Lower lobe of right lung (tissue), 2 donors: ENCODE measurements at regions not wholly inside any gene's neighbourhood (a gene's known extent, or its start where the extent isn't known, plus 50 kb on each side); places are given as distances from the start of the nearest gene placed in this dataset.
"Not testable (repeated sequence)": the region's sequence is repeated elsewhere in the genome, so short reads cannot be mapped to it uniquely, and the experiment has no call there.

Experiments used
- ATAC-seq, 2 donors: fragments of 200-7000 bp; cut with Tn5 transposase; one replicate each; pipeline ENCODE4 v1.9.1; 2020 to 2022; ENCODE audit warnings: mild to moderate bottlenecking in 2 of 2, moderate library complexity in 2 of 2
- DNase-seq: peaks from one replicate; pipeline ENCODE4 v3.0.0-alpha.2; 2020
- H3K27ac ChIP-seq: fragments of 200-600 bp; one replicate; pipeline ENCODE4 v1.8.0; 2022
- H3K27me3 ChIP-seq: fragments of 200-600 bp; one replicate; pipeline ENCODE4 v1.8.0; 2022; ENCODE audit warnings: low read depth
- H3K36me3 ChIP-seq: fragments of 200-600 bp; one replicate; pipeline ENCODE4 v1.8.0; 2022; ENCODE audit warnings: mild to moderate bottlenecking
- H3K4me1 ChIP-seq: fragments of 200-600 bp; one replicate; pipeline ENCODE4 v1.8.0; 2022
- H3K4me3 ChIP-seq: fragments of 200-600 bp; one replicate; pipeline ENCODE4 v1.8.0; 2022; ENCODE audit warnings: mild to moderate bottlenecking
- H3K9me3 ChIP-seq: fragments of 200-600 bp; one replicate; pipeline ENCODE4 v1.8.0; 2022
- intact Hi-C: fragments of 100-400 bp; cut with DNase I; formaldehyde crosslinking; loops from one replicate; pipeline ENCODE4 v1.11.0; 2022
- TF ChIP-seq, protein P1 (sequence below): fragments of 200-600 bp; IDR thresholded peaks from one replicate; pipeline ENCODE4 v1.8.0; 2022; ENCODE audit warnings: antibody characterized with exemption, mild to moderate bottlenecking
- donor health status: DM: no; HTN: yes; CAD: no; lungs with severe emphysema.

GRCh38 chr9:105004466-105005090 lies 76.6 kb upstream of the ABCA1 start:
- no peak for ATAC-seq
- no peak for DNase-seq
- H3K4me1 ChIP-seq, result peaks cover 23% of the 10 kb centered on the region
- no peaks in the 10 kb centered on the region for H3K36me3 ChIP-seq
- H3K27me3 ChIP-seq, result no peaks in the 10 kb centered on the region
- TF ChIP-seq, protein P1, sequence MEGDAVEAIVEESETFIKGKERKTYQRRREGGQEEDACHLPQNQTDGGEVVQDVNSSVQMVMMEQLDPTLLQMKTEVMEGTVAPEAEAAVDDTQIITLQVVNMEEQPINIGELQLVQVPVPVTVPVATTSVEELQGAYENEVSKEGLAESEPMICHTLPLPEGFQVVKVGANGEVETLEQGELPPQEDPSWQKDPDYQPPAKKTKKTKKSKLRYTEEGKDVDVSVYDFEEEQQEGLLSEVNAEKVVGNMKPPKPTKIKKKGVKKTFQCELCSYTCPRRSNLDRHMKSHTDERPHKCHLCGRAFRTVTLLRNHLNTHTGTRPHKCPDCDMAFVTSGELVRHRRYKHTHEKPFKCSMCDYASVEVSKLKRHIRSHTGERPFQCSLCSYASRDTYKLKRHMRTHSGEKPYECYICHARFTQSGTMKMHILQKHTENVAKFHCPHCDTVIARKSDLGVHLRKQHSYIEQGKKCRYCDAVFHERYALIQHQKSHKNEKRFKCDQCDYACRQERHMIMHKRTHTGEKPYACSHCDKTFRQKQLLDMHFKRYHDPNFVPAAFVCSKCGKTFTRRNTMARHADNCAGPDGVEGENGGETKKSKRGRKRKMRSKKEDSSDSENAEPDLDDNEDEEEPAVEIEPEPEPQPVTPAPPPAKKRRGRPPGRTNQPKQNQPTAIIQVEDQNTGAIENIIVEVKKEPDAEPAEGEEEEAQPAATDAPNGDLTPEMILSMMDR, result no peak
- no peak overlapping the region for H3K4me3 ChIP-seq
- no peaks in the 10 kb centered on the region for H3K9me3 ChIP-seq
- H3K27ac ChIP-seq, result no peak overlapping the region
- intact Hi-C loops, result no loop called here

GRCh38 chr9:105005186-105005585 lies 77.2 kb upstream of the ABCA1 start:
- ATAC-seq (no peak), DNase-seq (no peak)
- Histone ChIP-seq H3K4me1 (peaks cover 23% of the 10 kb centered on the region), H3K36me3 (no peaks in the 10 kb centered on the region), H3K27me3 (no peaks in the 10 kb centered on the region), H3K4me3 (no peak overlapping the region), H3K27ac (no peak overlapping the region), H3K9me3 (no peaks in the 10 kb centered on the region)
- TF ChIP-seq, protein P1, result no peak
- intact Hi-C loops, result no loop called here

DNA sequence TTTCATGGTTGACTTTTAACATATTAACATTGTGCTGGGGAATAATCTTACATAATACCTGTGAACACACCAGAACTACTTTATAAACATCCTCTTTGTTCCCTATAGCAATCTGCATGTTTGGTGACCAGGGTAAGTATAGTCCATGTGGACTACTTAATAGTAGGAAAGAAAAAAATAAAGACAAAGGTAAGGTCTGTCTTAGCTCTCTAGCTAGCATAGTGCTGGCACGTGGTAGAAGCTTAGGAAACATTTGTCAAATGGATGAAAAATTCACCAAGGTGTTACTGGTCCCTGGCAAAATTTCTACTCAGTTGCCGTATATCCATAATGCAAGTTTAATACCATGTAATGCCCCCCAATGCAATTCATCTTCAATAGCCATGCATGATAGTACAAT lies 78.6 kb upstream of the ABCA1 start:
- Histone ChIP-seq H3K4me3 (no peak overlapping the region), H3K36me3 (no peaks in the 10 kb centered on the region), H3K27ac (peak overlapping the region; percentile 47), H3K27me3 (no peaks in the 10 kb centered on the region), H3K9me3 (no peaks in the 10 kb centered on the region), H3K4me1 (peaks cover 23% of the 10 kb centered on the region)
- DNase-seq, result no peak
- TF ChIP-seq, protein P1, result no peak
- no peak for ATAC-seq
- intact Hi-C loops, result no loop called here

DNA sequence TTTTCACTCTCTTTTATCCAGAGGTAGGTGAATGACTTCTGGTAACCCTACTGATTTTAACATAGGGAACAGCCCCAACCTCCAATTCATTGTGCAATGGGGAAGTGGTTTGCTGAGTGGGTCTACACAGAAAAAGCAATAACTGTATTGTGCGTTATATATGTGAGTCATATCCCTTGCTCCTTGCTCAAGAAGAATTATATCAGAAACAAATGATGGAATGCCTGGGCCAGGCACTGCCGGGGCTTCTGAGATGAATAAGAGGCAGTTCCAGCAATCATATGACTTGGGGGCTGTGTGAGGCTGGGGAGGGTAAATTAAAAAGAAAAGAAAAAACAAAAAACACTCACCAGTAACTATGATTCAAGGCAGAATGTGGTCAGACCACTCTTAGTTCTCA lies 79.2 kb upstream of the ABCA1 start:
- ATAC-seq (peak; percentile 86 to 94), DNase-seq (peak; percentile 55)
- Histone ChIP-seq H3K36me3 (no peaks in the 10 kb centered on the region), H3K4me3 (no peak overlapping the region), H3K27ac (peak overlapping the region; percentile 47), H3K27me3 (no peaks in the 10 kb centered on the region), H3K4me1 (peaks cover 23% of the 10 kb centered on the region), H3K9me3 (no peaks in the 10 kb centered on the region)
- TF ChIP-seq, protein P1, result no peak
- intact Hi-C loops, result no loop called here

DNA sequence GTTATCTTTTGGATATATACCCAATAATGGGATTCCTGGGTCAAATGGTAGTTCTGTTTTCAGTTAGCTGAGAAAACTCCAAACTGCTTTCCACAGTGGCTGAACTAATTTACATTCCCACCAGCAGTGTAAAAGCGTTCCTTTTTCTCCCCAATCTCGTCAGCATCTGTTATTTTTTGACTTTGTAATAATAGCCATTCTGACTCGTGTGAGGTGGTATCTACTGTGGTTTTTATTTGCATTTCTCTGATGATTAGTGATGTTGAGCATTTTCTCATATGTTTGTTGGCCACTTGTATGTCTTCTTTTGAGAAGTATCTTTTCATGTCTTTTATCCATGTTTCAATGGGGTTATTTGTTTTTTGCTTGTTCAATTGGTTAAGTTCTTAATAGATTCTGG lies 82.1 kb upstream of the ABCA1 start:
- H3K4me3 ChIP-seq, H3K27ac ChIP-seq, H3K9me3 ChIP-seq, H3K27me3 ChIP-seq, H3K36me3 ChIP-seq, intact Hi-C loops, DNase-seq, ATAC-seq: not testable (repeated sequence)
- peaks cover 18% of the 10 kb centered on the region for H3K4me1 ChIP-seq

DNA sequence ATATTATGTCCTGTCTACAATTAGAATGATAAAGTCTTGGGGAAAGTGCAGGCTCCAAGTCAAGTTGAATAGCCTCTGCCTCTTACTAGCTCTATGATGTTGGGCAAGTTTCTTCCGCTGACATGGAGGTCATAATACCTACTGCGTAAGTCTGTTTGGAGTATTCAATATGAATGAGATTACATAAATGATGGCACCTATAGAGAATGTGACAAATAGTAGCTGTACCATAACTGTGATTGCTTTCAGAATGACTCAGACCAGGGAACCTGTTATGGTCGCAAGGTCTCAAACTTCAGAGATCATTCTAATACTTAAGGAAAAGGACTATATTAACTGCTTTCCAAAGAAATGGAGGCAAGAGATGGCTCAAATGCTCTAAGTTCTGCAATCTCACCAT lies 94.0 kb upstream of the ABCA1 start:
- no peaks in the 10 kb centered on the region for H3K4me1 ChIP-seq
- intact Hi-C loops, result no loop called here
- no peak overlapping the region for H3K27ac ChIP-seq
- no peak for DNase-seq
- no peaks in the 10 kb centered on the region for H3K9me3 ChIP-seq
- no peaks in the 10 kb centered on the region for H3K36me3 ChIP-seq
- TF ChIP-seq, protein P1, result no peak
- no peaks in the 10 kb centered on the region for H3K27me3 ChIP-seq
- no peak overlapping the region for H3K4me3 ChIP-seq
- ATAC-seq, result no peak

DNA sequence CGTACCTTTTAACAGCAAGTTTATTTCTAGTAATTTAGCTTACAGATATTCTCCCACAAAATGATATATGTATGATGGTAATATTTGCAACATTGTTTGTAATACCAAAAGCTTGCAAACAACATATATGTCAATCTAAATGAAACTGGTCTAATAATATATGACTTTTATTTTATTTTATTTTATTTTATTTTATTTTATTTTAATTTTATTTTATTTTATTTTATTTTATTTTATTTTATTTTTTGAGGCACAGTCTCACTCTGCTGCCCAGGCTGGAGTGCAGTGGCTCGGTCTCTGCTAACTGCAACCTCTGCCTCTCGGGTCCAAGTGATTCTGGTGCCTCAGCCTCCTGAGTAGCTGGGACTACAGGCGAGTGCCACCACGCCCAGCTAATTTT lies 94.6 kb upstream of the ABCA1 start:
- H3K27me3 ChIP-seq, H3K36me3 ChIP-seq, H3K4me1 ChIP-seq, intact Hi-C loops, DNase-seq, ATAC-seq, H3K27ac ChIP-seq, H3K9me3 ChIP-seq, H3K4me3 ChIP-seq: not testable (repeated sequence)
